Aorta (tissue), 5 donors: ENCODE measurements at regions not wholly inside any gene's neighbourhood (a gene's known extent, or its start where the extent isn't known, plus 50 kb on each side); places are given as distances from the start of the nearest gene placed in this dataset.

Experiments used
- ATAC-seq: fragments of 200-7000 bp; cut with Tn5 transposase; one replicate; pipeline ENCODE4 v1.9.1; 2022; ENCODE audit warnings: moderate library complexity; ENCODE audit not compliant: low FRiP score
- DNase-seq, 2 donors: peaks; one replicate each; pipeline ENCODE4 v3.0.0-alpha.2; 2020
- H3K27ac ChIP-seq, 2 donors: one replicate each; pipeline ENCODE4 v1.5.1; 2013; ENCODE audit warnings: low read length in 2 of 2, mild to moderate bottlenecking in 2 of 2, moderate library complexity in 2 of 2, control low read depth in 1 of 2, inconsistent platforms in 1 of 2, low read depth in 1 of 2
- H3K27me3 ChIP-seq, 2 donors: one replicate each; pipeline ENCODE4 v1.6.1; 2013; ENCODE audit warnings: control low read depth in 1 of 2, low read length in 1 of 2, mild to moderate bottlenecking in 1 of 2, moderate library complexity in 1 of 2; ENCODE audit not compliant: insufficient read depth in 2 of 2, control insufficient read depth in 1 of 2
- H3K36me3 ChIP-seq, 2 donors: one replicate each; pipeline ENCODE4 v1.6.1; 2013; ENCODE audit warnings: control low read depth in 1 of 2, low read length in 1 of 2, mild to moderate bottlenecking in 1 of 2; ENCODE audit not compliant: insufficient read depth in 2 of 2, control insufficient read depth in 1 of 2
- H3K4me1 ChIP-seq, 2 donors: one replicate each; pipeline ENCODE4 v1.6.1; 2013; ENCODE audit warnings: low read length in 2 of 2, control low read depth in 1 of 2, mild to moderate bottlenecking in 1 of 2, moderate library complexity in 1 of 2; ENCODE audit not compliant: insufficient read depth in 2 of 2, control insufficient read depth in 1 of 2
- H3K4me3 ChIP-seq, 2 donors: one replicate each; pipeline ENCODE4 v1.5.1; 2013; ENCODE audit warnings: low read length in 2 of 2, control low read depth in 1 of 2, mild to moderate bottlenecking in 1 of 2
- H3K9me3 ChIP-seq: one replicate; pipeline ENCODE4 v1.6.1; 2013; ENCODE audit warnings: mild to moderate bottlenecking, low read length; ENCODE audit not compliant: control insufficient read depth
- WGBS, 2 donors: extraction: QIAGEN DNeasy Blood & Tissue Kit; methylation state at CpG; one replicate each; pipeline ENCODE4 v1.1.7; 2013; 5-methylcytosine and 5-hydroxymethylcytosine counted together
- intact Hi-C, 2 donors: fragments of 100-400 bp; cut with DNase I; formaldehyde crosslinking; loops; one replicate each; pipeline versions ENCODE4 v1.14.2 to v1.15.0; 2022
- donor health status: healthy with polysubstance abuse.
- donor health status: Bipolar disorder and iron deficiency.
- donor health status: DM: no; HTN: no; CAD: no.
- donor health status: DM: no; HTN: no; CAD: no.
- donor health status: DM: yes; HTN: yes; CAD: no.

- H3K9me3 ChIP-seq = no peaks in the 10 kb centered on the region
- H3K27me3 ChIP-seq = no peaks in the 10 kb centered on the region
- H3K27ac ChIP-seq = no peak overlapping the region
- DNase-seq = no peak
- intact Hi-C loops = no loop called here
- no peak for ATAC-seq
- H3K36me3 ChIP-seq = no peaks in the 10 kb centered on the region
- no peaks in the 10 kb centered on the region for H3K4me1 ChIP-seq
- no peak overlapping the region for H3K4me3 ChIP-seq
Measured at GRCh38 chr3:118772547-118773011, 262.1 kb downstream of the IGSF11 start.

- Histone ChIP-seq H3K4me3 (no peak overlapping the region), H3K9me3 (no peaks in the 10 kb centered on the region), H3K36me3 (no peaks in the 10 kb centered on the region), H3K27me3 (no peaks in the 10 kb centered on the region), H3K27ac (no peak overlapping the region), H3K4me1 (no peaks in the 10 kb centered on the region)
- ATAC-seq (no peak), DNase-seq (no peak)
- intact Hi-C loops = no loop called here
Measured at GRCh38 chr3:118775021-118775420, 259.6 kb downstream of the IGSF11 start.

GRCh38 chr3:118778201-118778600 is 256.4 kb downstream of the IGSF11 start:
- DNase-seq = no peak
- 63 to 71% methylated on average over 4 of the region's 4 CpGs for WGBS, 2 donors
- intact Hi-C loops = no loop called here

GRCh38 chr3:118781232-118781631 is 253.4 kb downstream of the IGSF11 start:
- no peak overlapping the region for H3K4me3 ChIP-seq
- 58 to 69% methylated on average over 3 of the region's 3 CpGs for WGBS, 2 donors
- H3K27ac ChIP-seq = no peak overlapping the region
- ATAC-seq (no peak), DNase-seq (no peak)
- H3K9me3 ChIP-seq = no peaks in the 10 kb centered on the region
- intact Hi-C loops = no loop called here
- no peaks in the 10 kb centered on the region for H3K27me3 ChIP-seq
- H3K4me1 ChIP-seq = no peaks in the 10 kb centered on the region
- H3K36me3 ChIP-seq = no peaks in the 10 kb centered on the region

More at GRCh38 chr3:118778201-118778600, 256.4 kb downstream of the IGSF11 start:
- Histone ChIP-seq H3K4me3 (no peak overlapping the region), H3K4me1 (no peaks in the 10 kb centered on the region), H3K27me3 (no peaks in the 10 kb centered on the region), H3K36me3 (no peaks in the 10 kb centered on the region), H3K27ac (no peak overlapping the region), H3K9me3 (no peaks in the 10 kb centered on the region)
- no peak for ATAC-seq

- 59 to 76% methylated on average over 1 of the region's 1 CpG for WGBS, 2 donors
- no peak for ATAC-seq
- no peak for DNase-seq
- no peaks in the 10 kb centered on the region for H3K27me3 ChIP-seq
- H3K4me1 ChIP-seq = no peaks in the 10 kb centered on the region
- intact Hi-C loops = no loop called here
- H3K4me3 ChIP-seq = no peak overlapping the region
- H3K36me3 ChIP-seq = no peaks in the 10 kb centered on the region
- no peaks in the 10 kb centered on the region for H3K9me3 ChIP-seq
- no peak overlapping the region for H3K27ac ChIP-seq
Measured at GRCh38 chr3:118781839-118782238, 252.8 kb downstream of the IGSF11 start.

GRCh38 chr3:118782755-118783202 is 251.9 kb downstream of the IGSF11 start:
- Histone ChIP-seq H3K27me3 (no peaks in the 10 kb centered on the region), H3K9me3 (no peaks in the 10 kb centered on the region), H3K4me3 (no peak overlapping the region), H3K4me1 (no peaks in the 10 kb centered on the region), H3K36me3 (no peaks in the 10 kb centered on the region), H3K27ac (no peak overlapping the region)
- intact Hi-C loops = no loop called here
- DNase-seq (no peak), ATAC-seq (no peak)
- 18 to 26% methylated on average over 2 of the region's 2 CpGs for WGBS, 2 donors

GRCh38 chr3:118785415-118785814 is 249.2 kb downstream of the IGSF11 start:
- Histone ChIP-seq H3K4me1 (no peaks in the 10 kb centered on the region), H3K27ac (no peak overlapping the region), H3K4me3 (no peak overlapping the region), H3K27me3 (no peaks in the 10 kb centered on the region), H3K36me3 (no peaks in the 10 kb centered on the region), H3K9me3 (no peaks in the 10 kb centered on the region)
- intact Hi-C loops = no loop called here
- ATAC-seq = no peak
- DNase-seq = no peak

GRCh38 chr3:118791246-118791645 is 243.4 kb downstream of the IGSF11 start:
- H3K9me3 ChIP-seq = no peaks in the 10 kb centered on the region
- H3K27ac ChIP-seq = no peak overlapping the region
- ATAC-seq = no peak
- 68 to 70% methylated on average over 5 of the region's 5 CpGs for WGBS, 2 donors
- intact Hi-C loops = no loop called here
- no peaks in the 10 kb centered on the region for H3K4me1 ChIP-seq
- no peak for DNase-seq
- H3K27me3 ChIP-seq = no peaks in the 10 kb centered on the region
- H3K4me3 ChIP-seq = no peak overlapping the region
- H3K36me3 ChIP-seq = no peaks in the 10 kb centered on the region

- no peak overlapping the region for H3K27ac ChIP-seq
- 42 to 56% methylated on average over 4 of the region's 4 CpGs for WGBS, 2 donors
- intact Hi-C loops = no loop called here
- ATAC-seq (no peak), DNase-seq (no peak)
- no peaks in the 10 kb centered on the region for H3K27me3 ChIP-seq
- H3K36me3 ChIP-seq = no peaks in the 10 kb centered on the region
- H3K4me3 ChIP-seq = no peak overlapping the region
- no peaks in the 10 kb centered on the region for H3K4me1 ChIP-seq
- no peaks in the 10 kb centered on the region for H3K9me3 ChIP-seq
Measured at GRCh38 chr3:118792191-118792590, 242.5 kb downstream of the IGSF11 start.
